NCI-H1930 (cell line): ENCODE measurements at regions not wholly inside any gene's neighbourhood (a gene's known extent, or its start where the extent isn't known, plus 50 kb on each side); places are given as distances from the start of the nearest gene placed in this dataset.

Experiments
- DNase-seq, 2 experiments: peaks; one replicate each; lab custom pipeline; 2025; lab: John Stamatoyannopoulos, UW

GRCh38 chr4:187577941-187578480 lies 417.6 kb upstream of the ZFP42 start:
- no peak for DNase-seq

DNA sequence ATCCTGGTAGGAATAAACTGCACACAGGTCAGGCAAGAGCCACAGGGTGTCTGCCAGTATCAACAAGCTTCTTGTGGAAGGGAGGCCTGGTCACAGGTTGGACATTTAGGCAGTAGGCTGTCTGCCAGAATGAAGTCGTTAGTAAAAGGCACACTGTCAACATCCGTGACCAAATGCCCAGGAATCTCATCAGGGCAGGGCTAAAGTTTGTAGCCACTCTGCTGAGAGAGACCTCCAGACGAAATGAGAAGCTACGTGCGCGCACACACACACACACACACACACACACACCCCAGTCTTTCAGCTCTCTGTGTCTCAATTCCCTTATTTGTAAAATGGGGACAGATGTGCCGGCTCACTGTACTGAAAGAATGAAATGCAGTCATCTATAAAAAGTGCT lies 408.7 kb upstream of the ZFP42 start:
- DNase-seq, result no peak

DNA sequence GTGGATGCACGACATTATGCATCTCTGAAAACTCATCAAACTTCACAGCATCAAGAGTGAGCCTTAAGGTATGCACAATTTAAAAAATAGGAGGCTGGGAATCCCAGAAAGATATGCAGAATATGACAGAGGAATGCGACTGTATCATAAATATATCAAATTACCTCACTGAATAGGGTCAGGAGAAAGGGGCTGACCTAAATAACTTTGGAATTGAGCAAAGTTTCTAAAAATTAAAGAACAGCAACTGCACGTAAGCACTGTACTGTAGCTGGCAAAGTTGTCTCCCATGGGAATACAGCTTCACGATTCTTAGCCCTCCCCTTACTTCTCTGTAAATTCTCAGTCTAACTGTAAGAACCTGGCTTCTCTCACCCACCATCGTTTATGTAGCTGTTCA lies 397.4 kb upstream of the ZFP42 start:
- DNase-seq, result no peak

GRCh38 chr4:187602339-187603092 lies 393.1 kb upstream of the ZFP42 start:
- no peak for DNase-seq

DNA sequence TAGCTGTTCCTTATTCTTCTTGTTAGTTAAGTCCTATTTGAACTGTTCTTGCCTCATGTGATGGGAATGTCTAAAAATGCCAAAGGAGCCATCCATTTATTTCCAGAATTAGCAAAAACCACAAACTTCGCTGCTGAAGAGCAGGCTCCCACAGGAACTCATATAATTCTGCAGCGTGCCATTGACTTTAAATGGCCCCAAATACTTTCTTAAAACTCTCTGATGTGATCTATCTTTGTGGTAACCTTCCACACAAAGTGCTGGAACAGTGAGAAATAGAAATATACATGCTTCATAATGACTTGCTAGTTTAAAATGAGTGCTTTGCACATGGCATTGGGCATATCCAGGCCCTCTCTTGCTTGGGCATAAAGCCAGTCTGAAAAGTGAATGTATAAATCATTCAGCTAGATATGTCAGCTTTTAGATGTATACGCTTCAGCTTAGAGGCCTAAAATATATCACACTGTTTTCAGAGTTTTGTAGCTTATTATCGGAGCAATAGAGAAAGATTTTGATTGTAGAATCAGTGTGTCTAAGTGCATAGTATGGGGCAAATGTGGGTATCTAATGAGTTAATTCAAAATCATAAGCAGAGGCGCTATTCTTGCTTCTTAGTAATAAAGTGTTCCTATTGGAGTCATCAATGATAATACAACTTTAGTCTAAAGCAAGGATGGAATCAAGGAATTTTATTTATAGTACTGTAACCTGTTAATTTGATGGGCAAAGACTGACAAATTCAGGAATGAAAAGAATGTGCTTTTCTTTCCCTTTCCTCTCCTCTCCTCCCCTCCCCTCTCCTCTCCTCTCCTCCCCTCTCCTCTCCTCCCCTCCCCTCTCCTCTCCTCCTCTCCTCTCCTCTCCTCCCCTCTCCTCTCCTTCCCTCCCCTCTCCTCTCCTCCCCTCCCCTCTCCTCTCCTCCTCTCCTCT lies 392.2 kb upstream of the ZFP42 start:
- no peak for DNase-seq

DNA sequence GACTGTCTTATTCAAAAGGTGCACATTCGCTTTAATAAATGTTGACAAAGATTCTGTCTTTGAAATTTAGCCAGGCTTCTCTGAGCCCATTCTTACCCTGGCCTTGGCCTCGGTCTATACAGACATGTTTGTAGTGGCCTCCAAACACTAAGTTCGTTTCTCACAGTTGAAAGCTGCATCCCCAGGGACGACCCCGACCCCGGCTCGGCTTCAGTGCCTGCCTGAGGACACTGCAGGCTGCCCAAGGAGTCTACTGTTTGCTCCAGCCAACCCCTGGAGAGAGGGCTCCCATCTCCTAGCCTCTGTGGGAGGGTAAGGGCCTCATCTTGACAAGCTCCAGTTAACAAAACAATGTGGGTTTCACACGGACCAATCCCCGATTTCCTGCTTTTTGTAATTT lies 390.6 kb upstream of the ZFP42 start:
- DNase-seq, result no peak

- peak in 1 of 2 experiments; percentile 11 for DNase-seq
Observed at GRCh38 chr4:187606581-187606980, 389.0 kb upstream of the ZFP42 start.

DNA sequence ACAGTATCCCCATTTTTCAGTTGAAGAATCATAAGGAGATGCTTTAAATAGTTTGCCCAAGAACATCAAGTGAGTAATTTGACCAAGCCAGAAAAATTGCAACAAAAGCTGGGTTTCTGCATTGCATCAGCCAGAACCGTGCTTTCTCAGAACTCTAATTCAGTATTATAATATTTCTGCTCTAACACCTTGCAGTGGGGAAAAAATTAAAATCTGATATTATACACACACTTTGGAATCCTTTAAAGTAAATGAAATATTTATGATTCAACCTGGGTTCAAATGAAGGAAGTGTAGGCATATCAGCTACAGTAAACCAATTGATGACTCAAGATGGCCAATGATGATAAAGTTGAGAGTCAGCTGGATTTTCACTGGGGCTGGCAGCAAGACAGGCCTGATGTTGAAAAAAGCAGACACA lies 387.6 kb upstream of the ZFP42 start:
- no peak for DNase-seq

DNA sequence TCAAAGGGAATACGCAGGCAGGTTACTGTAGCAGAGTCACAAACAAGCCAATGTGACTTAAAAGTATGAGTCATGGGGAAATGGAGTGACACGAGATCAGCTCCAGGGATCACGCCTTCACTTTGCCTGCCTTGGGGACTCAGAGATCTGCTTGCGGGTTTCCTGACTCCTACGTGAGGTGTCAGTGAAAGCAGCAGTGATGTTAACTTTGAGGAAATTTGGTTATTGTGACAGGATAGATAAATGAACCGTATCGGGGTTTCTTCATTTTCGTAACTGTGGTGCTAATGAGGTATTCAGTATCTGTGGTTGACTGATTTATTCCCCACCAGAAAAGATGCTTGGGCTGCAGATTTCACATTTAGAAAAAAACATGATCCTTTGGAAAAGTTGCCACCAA lies 383.3 kb upstream of the ZFP42 start:
- DNase-seq, result no peak

GRCh38 chr4:187613089-187613839 lies 382.3 kb upstream of the ZFP42 start:
- no peak for DNase-seq

DNA sequence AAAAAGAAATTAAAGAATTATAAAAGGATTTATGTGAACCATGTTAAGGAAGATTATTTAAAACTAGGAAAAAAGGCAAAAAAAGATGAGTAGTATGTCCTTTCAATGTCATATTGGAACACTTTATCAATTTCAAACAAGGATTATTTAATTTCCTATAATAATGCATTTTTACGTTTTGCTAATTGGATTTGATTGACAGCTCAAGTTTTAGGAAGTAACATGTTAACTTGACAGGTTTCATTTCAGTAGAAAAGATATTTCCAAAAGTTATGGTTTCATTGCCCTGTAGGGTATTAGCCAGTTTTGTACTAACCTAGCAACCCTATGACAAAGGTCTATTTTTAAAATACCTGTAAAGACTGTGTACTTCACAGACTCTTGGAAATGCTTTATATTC lies 379.6 kb upstream of the ZFP42 start:
- no peak for DNase-seq

- DNase-seq, result peak in 1 of 2 experiments; percentile 26
Observed at GRCh38 chr4:187617113-187617512, 378.5 kb upstream of the ZFP42 start.

- no peak for DNase-seq
Observed at GRCh38 chr4:187618701-187619281, 376.8 kb upstream of the ZFP42 start.

- DNase-seq, result no peak
Observed at GRCh38 chr4:187619319-187619718, 376.3 kb upstream of the ZFP42 start.

DNA sequence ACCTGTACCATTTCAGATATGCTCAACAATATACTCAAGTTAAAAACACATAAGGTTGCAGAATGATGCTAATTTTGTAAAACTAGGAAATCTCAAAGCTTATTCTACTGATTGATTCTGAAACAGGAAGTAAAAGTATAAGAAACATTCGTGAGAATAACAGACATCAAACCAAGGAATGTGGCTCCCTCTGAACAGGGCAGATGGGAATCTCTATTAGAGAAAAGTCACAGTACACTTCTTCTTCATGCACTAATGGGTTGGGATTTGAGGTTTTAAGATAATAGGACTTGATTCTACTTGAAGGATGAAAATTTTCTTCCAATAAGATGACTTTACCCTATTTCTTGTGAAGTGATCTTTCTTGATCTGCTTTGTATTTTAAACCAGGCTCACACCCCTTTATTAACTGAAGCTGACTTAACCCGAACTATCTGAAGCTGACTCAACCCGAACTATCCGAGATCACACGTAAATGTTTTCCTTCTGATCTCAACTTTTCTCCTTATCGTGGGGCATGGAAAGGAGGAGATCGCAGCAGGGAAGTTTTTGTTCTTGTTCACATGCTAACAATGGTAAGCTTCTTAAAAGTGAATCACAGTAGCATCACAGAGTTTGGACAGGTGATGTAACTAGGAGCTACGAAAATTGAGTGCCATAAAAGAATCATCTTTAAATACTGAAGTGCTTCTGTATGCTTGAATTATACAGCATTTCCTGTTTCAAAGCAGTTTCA lies 363.1 kb upstream of the ZFP42 start:
- no peak for DNase-seq

- DNase-seq, result no peak
Observed at GRCh38 chr4:187633245-187633644, 362.3 kb upstream of the ZFP42 start.

- no peak for DNase-seq
Observed at GRCh38 chr4:187656959-187657358, 338.6 kb upstream of the ZFP42 start.

DNA sequence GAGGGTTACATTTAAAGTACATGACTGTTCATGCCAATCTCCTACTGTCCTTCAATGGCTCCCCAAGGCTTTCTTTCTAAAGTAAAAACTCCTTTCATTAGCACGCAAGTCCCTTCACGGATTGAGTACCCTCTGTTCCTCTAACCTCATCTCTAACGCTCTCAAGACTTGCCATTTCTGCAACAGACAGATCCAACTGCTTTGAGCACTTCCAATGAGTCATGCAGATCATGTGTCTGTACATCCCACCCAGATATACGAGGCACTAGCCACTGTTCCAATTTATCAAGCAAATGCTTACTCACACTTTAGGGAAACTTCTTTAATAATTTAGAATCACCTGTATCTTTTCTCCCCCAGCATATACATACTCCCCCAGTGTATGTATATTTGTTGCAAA lies 332.5 kb upstream of the ZFP42 start:
- DNase-seq, result no peak

DNA sequence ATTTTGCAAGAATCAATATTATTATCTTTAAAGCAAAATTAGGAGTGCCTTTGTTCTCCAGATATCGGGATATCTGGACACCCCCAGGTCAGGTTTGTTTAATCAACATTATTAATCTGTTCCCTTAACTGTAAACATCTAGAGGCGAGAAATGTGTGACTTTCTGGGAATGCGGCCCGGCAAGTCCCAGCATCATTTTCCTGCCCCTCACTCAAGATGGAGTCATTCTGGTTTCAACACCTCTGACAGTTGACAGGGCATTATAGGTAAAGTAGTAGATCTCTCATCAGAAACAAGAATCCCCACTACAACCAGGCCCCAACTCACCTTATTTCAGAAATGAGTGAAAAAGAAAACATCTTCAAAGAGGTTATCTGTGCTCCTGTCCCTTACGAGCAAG lies 331.6 kb upstream of the ZFP42 start:
- no peak for DNase-seq

DNA sequence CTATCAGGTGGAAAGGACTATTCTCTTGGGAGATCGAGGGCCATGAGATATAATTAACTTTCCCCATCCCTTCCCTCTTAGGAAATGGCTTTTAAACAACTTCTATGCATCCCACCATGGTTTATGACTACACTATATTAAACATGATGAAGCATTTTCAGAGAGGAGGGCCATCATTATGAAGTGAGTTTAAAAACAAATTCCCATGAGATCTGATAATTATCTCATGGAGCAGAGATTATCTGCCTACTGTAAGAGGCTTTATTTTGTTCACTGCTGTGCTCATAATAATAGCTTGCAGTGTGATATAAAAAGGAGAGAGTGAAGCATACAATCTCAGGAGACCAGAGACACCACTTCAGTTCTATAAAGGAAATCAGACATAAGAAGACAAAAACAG lies 330.5 kb upstream of the ZFP42 start:
- no peak for DNase-seq

DNA sequence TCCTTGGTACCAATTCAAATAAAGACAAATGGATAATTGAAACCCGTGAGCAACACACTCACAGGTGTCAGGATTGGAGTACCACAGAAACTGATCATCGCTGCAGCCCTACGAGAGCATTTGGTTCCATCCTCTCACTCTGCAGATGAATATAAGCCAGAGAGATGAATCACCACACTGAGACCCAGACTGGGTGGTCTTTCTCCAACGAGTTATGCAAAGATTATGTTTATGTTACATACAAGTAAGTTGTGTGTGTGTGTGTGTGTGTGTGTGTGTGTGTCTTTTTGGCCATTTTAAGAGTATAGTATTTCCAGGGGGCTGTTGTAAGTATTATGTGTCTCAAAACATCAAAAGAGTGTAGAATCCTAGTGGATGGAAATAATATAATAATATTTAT lies 329.5 kb upstream of the ZFP42 start:
- no peak for DNase-seq
